SH-SY5Y (cell line): ENCODE measurements at regions not wholly inside any gene's neighbourhood (a gene's known extent, or its start where the extent isn't known, plus 50 kb on each side); places are given as distances from the start of the nearest gene placed in this dataset.
A peak's percentile ranks its signal among the peaks of the same experiment; 100 is the strongest.

Experiments used
- GATA2 ChIP-seq: IDR thresholded peaks from 2 replicates; pipeline ENCODE4 v1.6.1; 2011; ENCODE audit warnings: mild to moderate bottlenecking, low read depth, low read length
- GATA3 ChIP-seq: IDR thresholded peaks from 2 replicates; pipeline ENCODE4 v1.6.1; 2011; ENCODE audit warnings: low read depth, mild to moderate bottlenecking, low read length, moderate library complexity

DNA sequence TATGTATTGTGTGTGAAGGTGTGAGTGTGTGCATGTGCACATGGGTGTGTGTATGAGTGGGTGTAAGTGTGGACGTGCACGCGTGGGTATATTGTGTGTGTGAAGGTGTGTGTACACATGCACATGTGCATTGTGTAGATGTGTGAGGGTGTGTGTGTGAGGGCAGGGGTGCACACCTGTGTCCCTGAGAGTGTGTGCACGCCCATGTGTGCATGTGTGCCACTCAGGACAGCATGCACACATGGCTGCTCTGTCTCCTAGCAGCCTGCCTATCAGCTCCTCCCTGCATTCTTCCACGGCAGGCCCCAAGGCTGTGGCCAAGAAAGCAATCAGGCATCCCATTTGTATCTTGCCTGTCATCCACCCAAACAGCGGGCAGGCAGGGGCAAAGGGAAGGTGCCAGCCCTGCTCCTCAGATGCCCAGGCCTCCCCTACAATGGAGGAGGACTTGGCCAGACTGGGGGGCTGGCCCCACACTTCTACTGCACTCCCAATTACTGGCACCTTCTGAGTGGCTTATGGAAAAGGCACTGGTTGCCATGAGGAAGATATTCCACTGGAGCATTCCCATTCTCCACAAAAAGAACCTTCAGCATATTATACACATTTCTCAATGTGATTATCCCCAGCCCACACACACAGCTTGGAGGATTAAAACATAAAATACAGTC lies 380.4 kb upstream of the ZMIZ1 start:
- TF ChIP-seq GATA2 (no peak), GATA3 (no peak)

DNA sequence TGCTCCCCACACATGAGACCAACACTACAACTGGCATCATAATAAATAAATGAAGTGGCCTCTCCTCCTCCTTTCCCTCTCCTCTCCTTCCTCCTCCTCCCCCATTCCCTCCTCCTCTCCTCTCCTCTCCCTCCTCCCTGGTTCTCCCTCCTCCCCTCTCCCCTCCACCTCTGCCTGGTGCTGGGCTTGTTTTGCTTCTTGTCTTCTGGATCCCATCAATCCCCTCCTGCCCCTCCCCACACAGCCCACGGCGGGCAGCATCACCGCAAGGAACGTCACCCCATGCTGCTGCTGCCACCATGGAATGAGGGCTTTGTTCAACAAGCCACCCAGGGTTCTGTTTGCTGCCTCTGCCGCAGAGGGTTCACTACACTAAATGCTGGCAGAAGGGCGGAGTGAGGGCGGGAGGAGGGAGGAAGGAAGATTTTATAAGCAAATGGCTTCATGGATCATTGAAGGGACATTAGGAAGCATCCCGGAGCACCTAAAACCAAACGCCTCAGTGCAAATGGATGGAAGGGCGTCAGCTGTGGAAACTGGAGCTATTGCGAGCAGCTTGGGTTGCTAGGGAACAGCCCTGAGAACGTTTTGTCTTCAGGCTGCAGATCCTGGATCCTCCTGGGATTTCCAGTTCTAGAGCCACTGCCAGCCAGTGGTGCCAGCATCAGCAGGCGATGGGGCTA lies 379.7 kb upstream of the ZMIZ1 start:
- TF ChIP-seq GATA2 (no peak), GATA3 (no peak)

DNA sequence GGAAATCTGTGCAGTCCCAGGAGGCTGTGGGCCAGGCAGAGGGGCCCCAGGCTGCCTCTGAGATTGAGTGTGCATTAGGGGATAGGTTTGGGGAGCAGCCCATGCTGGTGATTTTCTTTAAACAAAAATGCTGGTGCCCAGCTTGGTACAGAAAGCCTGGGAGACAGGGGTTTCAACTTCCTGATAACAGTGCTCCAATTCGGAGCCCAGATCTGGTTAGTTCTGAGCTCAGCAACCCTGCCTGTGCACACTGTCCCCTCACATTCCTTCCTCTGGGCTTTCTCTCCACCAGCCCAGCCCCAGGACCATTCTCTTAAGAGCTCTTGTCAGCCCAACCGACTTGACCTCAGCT lies 379.2 kb upstream of the ZMIZ1 start:
- TF ChIP-seq GATA2 (no peak), GATA3 (no peak)

DNA sequence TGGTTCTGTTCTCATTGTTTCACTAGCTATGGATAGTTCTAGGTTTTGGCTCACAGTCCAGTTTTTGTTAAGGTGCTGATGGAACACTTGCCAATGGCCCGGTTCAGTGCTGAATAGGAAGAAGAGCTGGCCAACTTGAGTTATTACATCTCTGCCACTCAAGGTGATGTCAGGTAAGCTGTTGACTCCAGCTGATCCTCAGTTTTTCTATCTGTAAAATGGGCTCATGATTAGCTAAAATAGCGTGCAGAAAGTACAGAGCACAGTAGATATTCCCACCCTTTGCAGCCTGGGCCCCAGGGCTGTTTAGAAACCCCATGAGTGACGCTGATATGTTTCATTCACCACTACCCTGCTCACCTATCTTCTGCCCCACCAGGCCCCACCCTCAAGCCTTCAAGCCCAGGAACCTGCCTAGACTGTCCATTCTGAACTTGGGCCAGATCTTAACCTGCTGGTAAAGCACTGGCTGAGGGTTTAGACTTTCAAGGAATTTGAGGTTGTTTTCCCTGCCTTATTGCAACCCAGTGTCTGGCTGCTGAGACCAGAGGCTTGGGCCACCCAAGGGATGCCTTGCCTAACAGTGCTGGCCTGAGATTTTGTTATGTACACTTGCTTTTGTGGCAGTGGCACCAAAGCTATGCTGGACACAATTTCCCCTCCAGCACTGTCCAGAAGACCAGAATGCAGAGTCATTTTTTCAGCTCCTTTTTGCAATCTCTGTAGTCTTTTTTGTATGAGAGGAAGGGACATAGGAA lies 378.2 kb upstream of the ZMIZ1 start:
- TF ChIP-seq GATA3 (no peak), GATA2 (no peak)

DNA sequence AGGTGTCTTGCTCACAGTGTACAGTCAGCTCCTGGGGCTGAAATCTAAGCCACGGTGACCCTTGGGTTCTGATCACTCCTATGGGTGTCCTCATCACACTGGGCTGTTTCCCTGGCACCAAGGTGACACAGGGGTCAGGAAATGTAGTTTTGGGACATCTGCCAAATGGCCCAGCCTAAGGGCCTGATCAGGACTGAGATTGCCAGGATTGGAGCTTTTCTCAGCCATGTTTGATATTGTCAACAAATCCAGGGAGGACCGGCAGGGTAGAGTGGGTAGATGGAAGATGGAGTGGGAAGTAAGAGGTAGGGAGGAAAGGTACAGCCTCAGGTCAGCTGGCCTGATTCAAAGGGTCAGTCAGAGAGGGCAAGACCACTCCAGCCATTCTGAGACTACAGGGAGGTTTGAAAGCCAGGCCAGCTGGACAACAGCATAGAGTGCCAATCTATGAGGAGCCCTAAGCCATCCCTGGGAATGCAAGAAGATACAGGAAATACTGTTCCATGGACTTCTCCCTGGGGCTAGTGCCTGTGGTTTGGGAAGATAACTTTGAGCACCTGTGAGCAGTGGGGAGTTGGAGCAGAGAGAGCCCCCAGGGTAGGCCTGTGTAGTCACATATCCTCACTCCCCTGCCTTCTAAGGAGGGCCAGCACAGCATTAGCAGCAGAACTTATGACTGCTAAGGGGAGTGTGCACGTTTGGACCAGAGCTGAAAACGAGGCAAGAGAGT lies 377.3 kb upstream of the ZMIZ1 start:
- TF ChIP-seq GATA2, result peak; percentile 98
- TF ChIP-seq GATA3, result peak; percentile 88

DNA sequence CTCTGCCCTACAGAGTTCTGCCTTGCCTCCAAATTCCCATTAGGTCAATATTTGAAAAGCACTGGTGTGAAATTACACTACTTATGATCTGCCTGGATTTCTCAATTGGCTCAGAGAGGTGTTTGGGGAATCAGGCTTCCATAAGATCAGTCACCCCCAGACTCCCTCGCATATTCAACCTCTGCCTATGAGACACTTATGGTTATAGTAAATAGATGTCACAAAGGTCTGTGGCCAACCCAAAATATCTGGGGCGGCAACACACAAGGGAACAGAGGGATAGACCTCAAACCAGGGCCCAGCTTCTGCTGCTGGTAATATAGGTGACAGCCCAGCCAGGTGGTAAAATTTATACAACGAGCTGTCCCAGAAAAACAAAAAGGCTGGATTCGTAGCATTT lies 376.7 kb upstream of the ZMIZ1 start:
- TF ChIP-seq GATA2 (no peak), GATA3 (no peak)

DNA sequence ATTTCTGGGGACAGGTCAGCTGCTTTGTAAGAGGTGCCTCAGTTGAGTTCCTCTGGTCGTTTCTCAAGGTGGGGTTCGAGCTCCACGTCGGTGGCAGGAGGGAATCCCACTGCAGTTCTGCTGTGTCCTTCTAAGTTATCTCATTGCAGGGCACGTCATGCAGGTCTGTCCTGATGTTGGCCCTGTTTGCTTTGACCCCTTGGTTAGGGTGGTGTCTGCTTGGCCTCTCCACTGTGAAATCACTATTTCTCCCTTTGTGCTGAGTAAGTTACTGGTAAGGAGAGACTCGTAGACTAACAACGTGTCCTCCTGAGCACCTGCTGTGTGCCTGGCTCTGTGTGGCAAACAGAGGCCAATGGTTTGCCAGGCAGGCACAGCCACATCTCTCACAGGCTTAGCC lies 372.9 kb upstream of the ZMIZ1 start:
- TF ChIP-seq GATA3 (no peak), GATA2 (no peak)

DNA sequence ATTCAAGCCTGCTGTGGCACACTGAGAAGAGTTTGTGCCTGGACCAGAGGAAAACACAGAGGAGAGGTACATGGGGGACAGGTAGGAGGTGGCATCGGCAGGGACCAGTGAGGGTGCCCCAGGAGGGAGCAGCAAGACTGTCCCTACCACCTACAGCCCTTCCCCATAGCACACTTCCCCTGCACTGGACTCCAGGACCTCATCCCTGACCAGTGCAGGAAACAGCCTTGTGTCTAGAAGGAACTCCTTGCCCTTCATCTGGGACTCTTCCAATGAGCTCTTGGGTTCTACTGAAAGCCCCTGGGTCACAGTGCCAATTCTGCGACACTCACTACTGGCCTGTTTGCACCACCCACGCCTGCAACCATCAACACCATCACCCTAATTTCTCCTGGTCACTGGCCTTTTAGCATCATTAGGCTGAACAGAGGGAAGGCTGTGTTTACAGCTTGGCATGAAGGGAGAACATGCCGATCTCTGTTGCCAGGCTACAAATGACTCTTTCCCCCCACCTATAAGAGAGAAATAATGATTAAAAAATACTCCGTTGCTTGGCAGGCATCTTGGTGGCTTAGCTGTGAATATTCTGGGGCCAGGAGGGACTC lies 371.9 kb upstream of the ZMIZ1 start:
- no peak for TF ChIP-seq GATA3
- no peak for TF ChIP-seq GATA2

DNA sequence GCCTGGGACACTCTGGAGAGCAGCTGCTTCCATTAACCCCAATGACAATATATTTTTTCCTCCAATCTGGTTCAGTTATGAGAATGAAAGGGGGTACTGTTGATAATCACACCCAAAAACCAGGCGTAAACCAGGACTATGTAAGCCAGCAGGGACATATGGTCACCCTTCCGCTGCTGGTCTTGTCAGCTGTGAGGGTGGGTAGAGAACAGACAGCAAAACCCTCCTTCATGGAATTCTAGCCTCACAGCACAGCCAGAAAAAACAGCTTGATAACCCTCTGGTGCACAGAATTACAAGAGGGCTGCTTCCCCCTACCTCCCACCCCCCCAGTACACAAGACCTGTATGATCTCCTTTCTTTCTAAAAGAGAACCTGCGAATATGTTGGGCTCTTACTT lies 368.8 kb upstream of the ZMIZ1 start:
- TF ChIP-seq GATA2 (no peak), GATA3 (no peak)

DNA sequence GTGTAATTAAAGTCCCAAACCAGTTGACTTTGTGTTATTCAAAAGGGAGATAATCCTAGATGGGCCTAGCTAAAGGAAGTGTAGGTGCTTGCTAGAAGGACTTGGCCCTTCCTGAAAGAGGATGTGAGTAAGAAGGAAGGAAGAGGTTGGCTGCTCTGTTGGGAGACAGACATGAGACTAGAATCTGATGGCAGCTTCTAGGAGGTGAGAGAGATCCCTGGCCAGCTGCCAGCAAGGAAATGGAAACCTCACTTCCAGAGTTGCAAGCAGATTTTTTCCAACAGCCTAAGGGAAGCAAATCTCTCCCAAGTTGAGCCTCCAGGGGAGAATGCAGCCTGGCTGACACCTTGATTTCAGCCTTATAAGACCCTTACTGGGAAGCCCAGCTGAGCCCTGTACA lies 368.4 kb upstream of the ZMIZ1 start:
- TF ChIP-seq GATA2, result no peak
- no peak for TF ChIP-seq GATA3

DNA sequence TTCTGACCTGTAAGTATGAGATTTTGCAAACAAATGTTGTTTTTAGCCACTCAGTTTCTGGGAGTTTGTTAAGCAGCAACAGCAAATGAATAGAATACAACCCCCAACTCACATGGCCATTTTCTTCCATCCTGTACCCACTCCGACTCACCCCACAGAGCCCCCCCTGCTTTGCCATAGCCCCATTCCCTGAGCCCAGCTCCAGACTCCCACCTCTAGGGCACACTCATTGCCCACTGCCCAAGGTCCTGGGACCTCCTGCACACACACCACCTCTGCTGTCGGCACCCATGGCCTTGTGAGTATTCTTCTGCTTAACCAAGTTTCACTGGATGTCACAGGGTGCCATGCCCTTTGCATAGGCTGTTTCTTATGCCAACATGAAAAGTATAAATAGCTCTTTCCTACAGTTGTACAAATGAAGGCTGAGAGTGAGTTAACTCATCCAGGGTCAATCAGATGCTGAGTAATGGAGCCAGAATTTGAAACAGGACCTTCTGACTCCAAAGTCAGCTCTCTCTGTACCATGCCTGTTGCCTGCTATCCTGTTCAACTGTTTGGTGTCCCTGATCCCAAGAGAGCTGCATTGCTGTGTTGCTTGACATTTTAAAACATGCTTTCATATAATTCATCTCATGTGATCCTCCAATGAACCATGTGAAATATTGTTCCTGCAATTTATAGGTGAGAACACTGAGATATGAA lies 367.8 kb upstream of the ZMIZ1 start:
- TF ChIP-seq GATA3 (no peak), GATA2 (no peak)

DNA sequence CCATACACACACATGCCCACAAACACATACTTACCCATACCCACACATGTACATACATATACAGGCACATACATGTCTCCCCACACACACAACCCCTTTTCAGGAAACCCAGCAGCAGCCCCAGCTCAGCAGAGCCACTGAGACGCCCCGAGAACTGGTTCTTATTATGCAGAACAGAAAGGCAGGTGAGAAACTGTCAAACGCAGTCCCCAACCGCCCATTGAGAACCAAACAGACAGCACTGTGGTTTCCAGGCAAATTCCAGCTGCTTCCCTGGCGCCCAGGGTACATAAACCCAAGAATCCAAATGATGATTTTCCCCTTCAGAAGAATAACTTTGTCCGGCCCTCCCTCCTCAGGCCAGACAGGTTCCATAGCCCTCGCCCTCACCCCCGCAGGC lies 366.6 kb upstream of the ZMIZ1 start:
- TF ChIP-seq GATA2, result no peak
- TF ChIP-seq GATA3, result no peak

DNA sequence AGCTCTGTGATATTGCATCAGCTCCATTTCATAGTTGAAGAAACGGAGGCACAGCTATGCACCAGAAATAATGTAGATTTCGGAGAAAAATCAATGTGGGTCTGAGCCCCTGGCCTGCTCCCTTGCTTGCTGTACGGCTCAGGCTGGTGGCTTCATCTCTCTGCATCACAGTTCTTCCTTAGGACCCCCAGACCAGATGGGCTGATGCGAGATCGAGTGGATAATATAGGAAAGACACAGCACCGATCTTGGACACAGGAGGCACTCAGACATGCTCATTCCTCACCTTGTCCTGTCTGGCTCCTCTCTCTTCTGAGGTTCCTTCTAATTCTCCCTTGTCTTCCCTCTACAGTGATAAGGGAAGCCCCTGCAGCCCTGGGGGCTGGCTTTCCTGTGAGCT lies 365.9 kb upstream of the ZMIZ1 start:
- no peak for TF ChIP-seq GATA2
- no peak for TF ChIP-seq GATA3

DNA sequence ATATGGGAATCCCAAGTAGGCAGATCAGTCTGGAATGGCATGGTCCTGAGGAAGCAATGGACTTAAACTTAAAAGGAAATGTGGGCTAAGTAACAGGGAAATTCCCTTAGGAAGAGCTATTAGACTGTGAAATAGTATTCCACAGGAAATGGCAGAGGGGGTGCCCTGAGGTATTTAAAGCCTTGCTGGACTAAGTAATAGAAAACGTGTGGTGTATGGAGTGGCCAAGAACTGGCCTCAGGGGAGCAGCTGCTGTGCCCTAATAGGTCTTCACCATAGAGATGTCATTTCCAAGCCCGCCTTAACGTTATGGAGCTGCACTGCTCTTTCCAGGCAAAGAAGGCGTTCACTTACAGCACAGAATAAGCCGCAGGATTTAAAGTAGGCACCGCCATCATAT lies 365.2 kb upstream of the ZMIZ1 start:
- TF ChIP-seq GATA3 (no peak), GATA2 (no peak)
